ENCODE measurements at regions not wholly inside any gene's neighbourhood (a gene's known extent, or its start where the extent isn't known, plus 50 kb on each side); places are given as distances from the start of the nearest gene placed in this dataset.
A peak's percentile ranks its signal among the peaks of the same experiment; 100 is the strongest.

DNA sequence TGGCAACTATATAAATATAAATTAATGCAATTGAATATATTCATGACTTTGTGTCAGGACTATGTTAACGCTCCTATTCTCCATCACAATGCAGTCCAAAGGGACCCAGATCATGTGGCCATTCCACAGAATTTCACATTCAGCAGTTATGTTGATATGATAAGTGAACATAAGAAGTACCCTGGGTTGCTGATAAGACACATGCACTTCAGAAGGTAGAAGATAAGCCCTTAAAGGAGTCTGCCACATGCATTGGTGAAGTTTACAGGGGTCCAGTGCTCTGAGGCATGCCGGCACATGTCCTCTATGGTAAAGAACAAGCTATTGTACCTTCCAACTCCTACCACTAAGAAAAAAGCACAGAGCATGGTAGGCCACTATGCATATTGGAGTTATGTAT is 76.4 kb downstream of the PHAX start:
- H3K27ac ChIP-seq (ENCODE audit: insufficient read length, low read depth, low read length), result no peak overlapping the region
- no peak overlapping the region for H2BK5ac ChIP-seq (ENCODE audit: insufficient read length, low read length)
- H3K18ac ChIP-seq (ENCODE audit: insufficient read length, low read depth, low read length), result no peak overlapping the region
- no peak overlapping the region for H4K91ac ChIP-seq (ENCODE audit: insufficient read length, low read depth, low read length)
- no peak overlapping the region for H2AFZ ChIP-seq (ENCODE audit: low read length)
- H2BK15ac ChIP-seq (ENCODE audit: low read depth, low read length), result no peak overlapping the region
- no peak for DNase-seq
- no peak overlapping the region for H4K8ac ChIP-seq (replicated peaks; ENCODE audit: insufficient read length, low read depth, low read length)
- H3K23me2 ChIP-seq (ENCODE audit: insufficient read length, low read depth, low read length, poor library complexity, severe bottlenecking), result no peaks in the 10 kb centered on the region
- peaks cover 12% of the 10 kb centered on the region; the same call in 1 of the 2 replicates for H3K4me1 ChIP-seq (ENCODE audit: insufficient read depth, low read length)
- no peaks in the 10 kb centered on the region for H3K27me3 ChIP-seq (ENCODE audit: insufficient read depth, low read length)
- WGBS (ENCODE audit: extremely low coverage, insufficient read length, low lambda C conversion rate), result no CpG with 5 or more reads among the region's 2 CpGs
- H3K9ac ChIP-seq (ENCODE audit: extremely low read depth, insufficient read length, low read length), result no peak overlapping the region
- H3K4me2 ChIP-seq (ENCODE audit: insufficient read depth, insufficient read length, low read length), result no peak overlapping the region
- no peak overlapping the region for H3T11ph ChIP-seq (ENCODE audit: low read length)
- no peaks in the 10 kb centered on the region for H3K79me2 ChIP-seq (ENCODE audit: insufficient read depth, low read length)
- no peak overlapping the region for H3K14ac ChIP-seq (ENCODE audit: insufficient read depth, low read length)
- H4K20me1 ChIP-seq (ENCODE audit: control insufficient read depth, insufficient read depth, insufficient read length), result no peaks in the 10 kb centered on the region
- no peak overlapping the region for H2BK20ac ChIP-seq (ENCODE audit: low read depth, low read length, poor library complexity, severe bottlenecking)
- H3K27me3 Mint-ChIP-seq (ENCODE audit: low read depth), result no peaks in the 10 kb centered on the region
- H3K9me3 ChIP-seq (ENCODE audit: control insufficient read depth, low read depth, low read length), result no peaks in the 10 kb centered on the region
- peaks cover 36 to 45% of the 10 kb centered on the region in 2 experiments for H3K4me1 Mint-ChIP-seq
- TF ChIP-seq, protein P1, sequence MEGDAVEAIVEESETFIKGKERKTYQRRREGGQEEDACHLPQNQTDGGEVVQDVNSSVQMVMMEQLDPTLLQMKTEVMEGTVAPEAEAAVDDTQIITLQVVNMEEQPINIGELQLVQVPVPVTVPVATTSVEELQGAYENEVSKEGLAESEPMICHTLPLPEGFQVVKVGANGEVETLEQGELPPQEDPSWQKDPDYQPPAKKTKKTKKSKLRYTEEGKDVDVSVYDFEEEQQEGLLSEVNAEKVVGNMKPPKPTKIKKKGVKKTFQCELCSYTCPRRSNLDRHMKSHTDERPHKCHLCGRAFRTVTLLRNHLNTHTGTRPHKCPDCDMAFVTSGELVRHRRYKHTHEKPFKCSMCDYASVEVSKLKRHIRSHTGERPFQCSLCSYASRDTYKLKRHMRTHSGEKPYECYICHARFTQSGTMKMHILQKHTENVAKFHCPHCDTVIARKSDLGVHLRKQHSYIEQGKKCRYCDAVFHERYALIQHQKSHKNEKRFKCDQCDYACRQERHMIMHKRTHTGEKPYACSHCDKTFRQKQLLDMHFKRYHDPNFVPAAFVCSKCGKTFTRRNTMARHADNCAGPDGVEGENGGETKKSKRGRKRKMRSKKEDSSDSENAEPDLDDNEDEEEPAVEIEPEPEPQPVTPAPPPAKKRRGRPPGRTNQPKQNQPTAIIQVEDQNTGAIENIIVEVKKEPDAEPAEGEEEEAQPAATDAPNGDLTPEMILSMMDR (conservative IDR thresholded peaks at IDR 0.05), result no peak
- H2BK120ac ChIP-seq (ENCODE audit: low read depth, low read length, poor library complexity, severe bottlenecking), result no peak overlapping the region
- no peak overlapping the region for H3K4me3 Mint-ChIP-seq
- no peak overlapping the region for H3K56ac ChIP-seq (ENCODE audit: insufficient read length, low read depth, low read length)
- no peaks in the 10 kb centered on the region for H3K36me3 Mint-ChIP-seq (ENCODE audit: insufficient read depth in 1 of 3, low read depth in 3 of 3)
- no peaks in the 10 kb centered on the region; a peak in 1 of 5 replicates for H3K9me3 Mint-ChIP-seq
- H2BK12ac ChIP-seq (ENCODE audit: insufficient read length, low read depth, low read length), result no peak overlapping the region
- H3K23ac ChIP-seq (ENCODE audit: insufficient read length, low read depth, low read length), result no peak overlapping the region
- no peaks in the 10 kb centered on the region for H3K79me1 ChIP-seq (ENCODE audit: insufficient read depth, low read depth, low read length, poor library complexity, severe bottlenecking)
- H4K5ac ChIP-seq (ENCODE audit: insufficient read length, low read depth, low read length), result no peak overlapping the region
- H3K27ac Mint-ChIP-seq, result peak overlapping the region in 1 of 3 experiments; percentile 47; a peak in 1 of 7 replicates
- no peak overlapping the region for H3K4ac ChIP-seq (ENCODE audit: low read depth, low read length)
- no peak overlapping the region for H2AK5ac ChIP-seq (ENCODE audit: insufficient read length, low read length)
